Parathyroid adenoma (tissue), 2 donors: ENCODE measurements at regions not wholly inside any gene's neighbourhood (a gene's known extent, or its start where the extent isn't known, plus 50 kb on each side); places are given as distances from the start of the nearest gene placed in this dataset.

Source experiments
- H2AFZ ChIP-seq: fragments of 300-600 bp; sonication (generic); one replicate; pipeline ENCODE4 v1.7.0; 2017; ENCODE audit warnings: antibody characterized with exemption, mild to moderate bottlenecking
- H3K27ac ChIP-seq: fragments of 300-600 bp; sonication (generic); one replicate; pipeline ENCODE4 v1.7.0; 2017
- H3K27me3 ChIP-seq: fragments of 300-600 bp; sonication (generic); one replicate; pipeline ENCODE4 v1.7.0; 2017; ENCODE audit warnings: low read length; ENCODE audit not compliant: control insufficient read depth, insufficient read depth
- H3K36me3 ChIP-seq: fragments of 300-600 bp; sonication (generic); one replicate; pipeline ENCODE4 v1.7.0; 2017; ENCODE audit warnings: low read length; ENCODE audit not compliant: control insufficient read depth, insufficient read depth
- H3K4me1 ChIP-seq: fragments of 300-600 bp; sonication (generic); one replicate; pipeline ENCODE4 v1.7.0; 2017; ENCODE audit warnings: control low read depth
- H3K4me2 ChIP-seq: fragments of 300-600 bp; sonication (generic); one replicate; pipeline ENCODE4 v1.7.0; 2017; ENCODE audit warnings: low read length
- H3K4me3 ChIP-seq: fragments of 300-600 bp; sonication (generic); one replicate; pipeline ENCODE4 v1.7.0; 2017; ENCODE audit warnings: low read depth, low read length
- H3K79me2 ChIP-seq: fragments of 300-600 bp; sonication (generic); one replicate; pipeline ENCODE4 v1.7.0; 2017; ENCODE audit warnings: control low read depth
- H3K9ac ChIP-seq: fragments of 300-600 bp; sonication (generic); one replicate; pipeline ENCODE4 v1.7.0; 2017; ENCODE audit warnings: mild to moderate bottlenecking
- H3K9me3 ChIP-seq: fragments of 300-600 bp; sonication (generic); one replicate; pipeline ENCODE4 v1.7.0; 2017; ENCODE audit warnings: low read length; ENCODE audit not compliant: control insufficient read depth
- TF ChIP-seq, protein P1 (sequence below): fragments of 300-600 bp; sonication (generic); IDR thresholded peaks from one replicate; pipeline ENCODE4 v1.7.0; 2017; ENCODE audit warnings: antibody characterized with exemption, mild to moderate bottlenecking
- donor health status: primary hyperparathyroidism.

DNA sequence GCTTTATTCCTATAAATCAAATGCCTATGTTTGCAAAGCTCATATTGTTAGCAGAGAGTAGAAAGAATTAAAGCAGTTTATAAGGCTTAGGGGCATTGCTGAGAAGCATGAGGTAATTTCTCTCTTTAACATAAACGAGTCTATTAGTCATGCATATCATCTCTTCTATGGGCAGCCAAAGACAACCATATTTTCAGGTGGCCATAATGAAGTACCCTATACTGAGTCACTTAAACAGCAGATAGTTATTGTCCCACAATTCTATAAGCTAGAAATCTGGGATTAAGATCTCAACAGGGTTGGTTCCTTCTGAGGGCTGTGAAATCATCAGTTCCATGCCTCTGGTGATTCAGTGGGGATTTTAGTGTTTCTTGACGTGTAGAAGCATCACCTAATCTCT is 277.5 kb downstream of the NR4A2 start:
- H3K79me2 ChIP-seq, result no peaks in the 10 kb centered on the region
- no peaks in the 10 kb centered on the region for H3K27me3 ChIP-seq
- H3K4me1 ChIP-seq, result no peaks in the 10 kb centered on the region
- H3K9ac ChIP-seq, result no peak overlapping the region
- no peak overlapping the region for H3K4me2 ChIP-seq
- H3K9me3 ChIP-seq, result no peaks in the 10 kb centered on the region
- TF ChIP-seq, protein P1, sequence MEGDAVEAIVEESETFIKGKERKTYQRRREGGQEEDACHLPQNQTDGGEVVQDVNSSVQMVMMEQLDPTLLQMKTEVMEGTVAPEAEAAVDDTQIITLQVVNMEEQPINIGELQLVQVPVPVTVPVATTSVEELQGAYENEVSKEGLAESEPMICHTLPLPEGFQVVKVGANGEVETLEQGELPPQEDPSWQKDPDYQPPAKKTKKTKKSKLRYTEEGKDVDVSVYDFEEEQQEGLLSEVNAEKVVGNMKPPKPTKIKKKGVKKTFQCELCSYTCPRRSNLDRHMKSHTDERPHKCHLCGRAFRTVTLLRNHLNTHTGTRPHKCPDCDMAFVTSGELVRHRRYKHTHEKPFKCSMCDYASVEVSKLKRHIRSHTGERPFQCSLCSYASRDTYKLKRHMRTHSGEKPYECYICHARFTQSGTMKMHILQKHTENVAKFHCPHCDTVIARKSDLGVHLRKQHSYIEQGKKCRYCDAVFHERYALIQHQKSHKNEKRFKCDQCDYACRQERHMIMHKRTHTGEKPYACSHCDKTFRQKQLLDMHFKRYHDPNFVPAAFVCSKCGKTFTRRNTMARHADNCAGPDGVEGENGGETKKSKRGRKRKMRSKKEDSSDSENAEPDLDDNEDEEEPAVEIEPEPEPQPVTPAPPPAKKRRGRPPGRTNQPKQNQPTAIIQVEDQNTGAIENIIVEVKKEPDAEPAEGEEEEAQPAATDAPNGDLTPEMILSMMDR, result no peak
- H3K4me3 ChIP-seq, result no peak overlapping the region
- no peak overlapping the region for H3K27ac ChIP-seq
- H2AFZ ChIP-seq, result no peak overlapping the region
- H3K36me3 ChIP-seq, result no peaks in the 10 kb centered on the region

DNA sequence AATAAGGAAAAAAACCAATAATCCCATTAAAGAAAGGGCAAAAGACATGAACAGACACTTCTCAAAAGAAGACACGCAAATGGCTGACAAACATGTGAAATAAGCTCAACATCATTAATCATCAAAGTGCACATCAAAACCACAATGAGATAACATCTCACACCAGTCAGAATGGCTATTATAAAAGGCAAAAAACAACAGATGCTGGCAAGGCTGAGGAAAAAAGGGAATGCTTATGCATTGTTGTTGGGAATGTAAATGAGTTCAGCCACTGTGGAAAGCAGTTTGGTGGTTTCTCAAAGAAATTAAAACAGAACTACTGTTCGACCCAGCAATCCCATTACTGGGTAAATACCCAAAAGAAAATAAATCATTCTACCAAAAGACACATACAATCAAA is 285.6 kb downstream of the NR4A2 start:
- no peak overlapping the region for H3K4me2 ChIP-seq
- TF ChIP-seq, protein P1, result no peak
- H3K36me3 ChIP-seq, result no peaks in the 10 kb centered on the region
- H3K79me2 ChIP-seq, result no peaks in the 10 kb centered on the region
- no peak overlapping the region for H2AFZ ChIP-seq
- no peaks in the 10 kb centered on the region for H3K4me1 ChIP-seq
- H3K27me3 ChIP-seq, result no peaks in the 10 kb centered on the region
- no peak overlapping the region for H3K4me3 ChIP-seq
- no peak overlapping the region for H3K9ac ChIP-seq
- no peaks in the 10 kb centered on the region for H3K9me3 ChIP-seq
- H3K27ac ChIP-seq, result no peak overlapping the region

DNA sequence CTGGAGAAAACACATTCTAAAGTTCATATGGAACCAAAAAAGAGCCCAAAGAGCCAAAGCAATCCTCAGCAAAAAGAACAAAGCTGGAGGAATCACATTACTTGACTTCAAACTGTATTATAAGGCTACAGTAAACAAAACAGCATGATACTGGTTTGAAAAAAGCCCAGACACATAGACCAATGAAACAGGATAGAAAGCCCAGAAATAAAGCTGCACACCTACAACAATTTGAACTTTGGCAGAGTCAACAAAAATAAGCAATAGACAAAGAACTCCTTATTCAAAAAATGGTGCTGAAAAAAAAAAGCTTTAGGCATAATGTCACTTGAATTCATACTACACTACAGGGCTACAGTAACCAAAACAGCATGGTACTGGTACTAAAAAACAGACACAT is 289.6 kb downstream of the NR4A2 start:
- H3K27me3 ChIP-seq, result no peaks in the 10 kb centered on the region
- no peak overlapping the region for H3K27ac ChIP-seq
- TF ChIP-seq, protein P1, result no peak
- no peak overlapping the region for H3K4me3 ChIP-seq
- no peaks in the 10 kb centered on the region for H3K4me1 ChIP-seq
- no peak overlapping the region for H3K9ac ChIP-seq
- H2AFZ ChIP-seq, result no peak overlapping the region
- H3K36me3 ChIP-seq, result no peaks in the 10 kb centered on the region
- no peak overlapping the region for H3K4me2 ChIP-seq
- H3K9me3 ChIP-seq, result no peaks in the 10 kb centered on the region
- no peaks in the 10 kb centered on the region for H3K79me2 ChIP-seq

DNA sequence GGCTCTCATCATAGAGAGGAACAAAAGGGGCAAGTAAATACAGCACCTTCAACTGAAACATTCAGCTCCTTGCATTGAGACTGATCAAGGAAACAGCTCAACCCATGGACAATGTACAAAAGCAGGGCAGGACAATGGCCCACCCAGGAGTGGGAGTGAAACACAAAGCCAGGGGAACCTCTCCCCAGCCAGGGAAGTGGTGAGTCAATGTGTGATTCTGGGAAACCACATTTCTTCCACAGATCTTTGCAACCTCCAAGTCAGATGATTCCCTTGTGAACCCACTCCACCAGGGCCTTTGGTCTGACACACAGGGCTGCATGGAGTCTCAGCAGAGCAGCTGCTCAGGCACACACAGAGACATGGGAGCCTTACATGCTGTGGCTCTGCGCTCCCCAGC is 294.5 kb downstream of the NR4A2 start:
- Histone ChIP-seq H2AFZ (no peak overlapping the region), H3K27me3 (no peaks in the 10 kb centered on the region), H3K79me2 (no peaks in the 10 kb centered on the region), H3K4me1 (no peaks in the 10 kb centered on the region), H3K9ac (no peak overlapping the region), H3K9me3 (no peaks in the 10 kb centered on the region), H3K4me3 (no peak overlapping the region), H3K4me2 (no peak overlapping the region), H3K36me3 (no peaks in the 10 kb centered on the region), H3K27ac (no peak overlapping the region)
- TF ChIP-seq, protein P1, result no peak

DNA sequence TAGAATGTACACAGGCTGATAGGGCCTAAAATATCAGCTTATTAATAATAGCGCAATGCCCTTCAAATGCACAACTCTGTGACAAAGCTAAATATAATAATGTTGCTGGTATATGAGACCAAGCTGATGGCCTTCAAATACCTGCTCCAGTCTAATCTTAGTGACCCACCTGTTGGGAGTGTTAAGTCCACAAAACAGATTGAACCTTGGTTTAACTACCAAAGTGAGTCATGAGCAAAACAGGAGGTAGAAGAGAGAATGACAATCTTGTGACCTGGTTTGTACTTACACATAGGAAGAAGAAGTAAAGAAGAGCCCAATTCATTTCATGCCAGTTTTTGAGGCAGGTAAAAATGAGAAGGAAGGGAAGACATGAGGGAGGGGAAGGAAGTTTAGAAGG is 295.0 kb downstream of the NR4A2 start:
- no peaks in the 10 kb centered on the region for H3K4me1 ChIP-seq
- no peaks in the 10 kb centered on the region for H3K27me3 ChIP-seq
- no peak overlapping the region for H3K9ac ChIP-seq
- TF ChIP-seq, protein P1, result no peak
- no peak overlapping the region for H3K4me2 ChIP-seq
- no peaks in the 10 kb centered on the region for H3K9me3 ChIP-seq
- no peak overlapping the region for H2AFZ ChIP-seq
- H3K27ac ChIP-seq, result no peak overlapping the region
- H3K36me3 ChIP-seq, result no peaks in the 10 kb centered on the region
- H3K79me2 ChIP-seq, result no peaks in the 10 kb centered on the region
- H3K4me3 ChIP-seq, result no peak overlapping the region
